NB4 (cell line): ENCODE measurements at regions not wholly inside any gene's neighbourhood (a gene's known extent, or its start where the extent isn't known, plus 50 kb on each side); places are given as distances from the start of the nearest gene placed in this dataset.

ENCODE experiments used
- CTCF ChIP-seq: IDR thresholded peaks from one replicate; pipeline ENCODE4 v1.5.1; 2012; ENCODE audit warnings: low read depth, low read length
- MAX ChIP-seq: IDR thresholded peaks from 2 replicates; pipeline ENCODE4 v1.6.1; 2011; ENCODE audit warnings: low read depth, low read length
- MYC ChIP-seq: IDR thresholded peaks from 2 replicates; pipeline ENCODE4 v1.6.1; 2011; ENCODE audit warnings: low read depth, low read length
- POLR2A ChIP-seq: IDR thresholded peaks from 2 replicates; pipeline ENCODE4 v1.6.1; 2011; ENCODE audit warnings: mild to moderate bottlenecking; ENCODE audit not compliant: insufficient read length; ENCODE audit errors: extremely low read depth

GRCh38 chr6:137362878-137363804 is 131.1 kb downstream of the OLIG3 start:
- TF ChIP-seq CTCF (no peak), MAX (no peak), POLR2A (no peak), MYC (no peak)
